NCI-H2029 treated with DMSO at 0.1 percent for 48 hours (cell line): ENCODE measurements at regions not wholly inside any gene's neighbourhood (a gene's known extent, or its start where the extent isn't known, plus 50 kb on each side); places are given as distances from the start of the nearest gene placed in this dataset.
A peak's percentile ranks its signal among the peaks of the same experiment; 100 is the strongest.
"Not testable (repeated sequence)": the region's sequence is repeated elsewhere in the genome, so short reads cannot be mapped to it uniquely, and the experiment has no call there.

Experiments used
- DNase-seq: peaks from one replicate; lab custom pipeline; 2025; lab: John Stamatoyannopoulos, UW

DNA sequence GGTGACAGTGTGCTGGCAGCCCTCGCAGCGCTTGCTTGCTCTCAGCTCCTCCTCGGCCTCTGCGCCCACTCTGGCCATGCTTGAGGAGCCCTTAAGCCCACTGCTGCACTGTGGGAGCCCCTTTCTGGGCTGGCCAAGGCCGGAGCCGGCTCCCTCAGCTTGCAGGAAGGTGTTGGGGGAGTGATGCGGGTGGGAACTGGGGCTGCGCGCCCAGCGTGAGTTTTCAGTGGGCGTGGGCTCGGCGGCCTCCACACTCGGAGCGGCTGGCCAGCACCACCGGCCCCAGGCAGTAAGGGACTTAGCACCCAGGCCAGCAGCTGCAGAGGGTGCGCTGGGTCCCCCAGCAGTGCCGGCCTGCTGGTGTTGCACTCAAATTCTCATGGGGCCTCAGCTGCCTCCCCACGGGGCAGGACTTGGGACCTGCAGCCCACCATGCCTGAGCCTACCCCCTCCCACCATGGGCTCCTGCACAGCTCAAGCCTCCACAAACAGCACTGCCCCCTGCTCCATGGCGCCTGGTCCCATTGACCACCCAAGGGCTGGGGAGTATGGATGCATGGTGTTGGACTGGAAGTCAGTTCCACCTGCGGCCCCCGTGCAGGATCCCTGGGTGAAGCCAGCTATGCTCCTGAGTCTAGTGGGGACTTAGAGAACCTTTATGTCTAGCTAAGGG lies 223.1 kb upstream of the PTPRD start:
- no peak for DNase-seq

GRCh38 chr9:10843151-10843550 lies 230.3 kb upstream of the PTPRD start:
- DNase-seq: no peak

DNA sequence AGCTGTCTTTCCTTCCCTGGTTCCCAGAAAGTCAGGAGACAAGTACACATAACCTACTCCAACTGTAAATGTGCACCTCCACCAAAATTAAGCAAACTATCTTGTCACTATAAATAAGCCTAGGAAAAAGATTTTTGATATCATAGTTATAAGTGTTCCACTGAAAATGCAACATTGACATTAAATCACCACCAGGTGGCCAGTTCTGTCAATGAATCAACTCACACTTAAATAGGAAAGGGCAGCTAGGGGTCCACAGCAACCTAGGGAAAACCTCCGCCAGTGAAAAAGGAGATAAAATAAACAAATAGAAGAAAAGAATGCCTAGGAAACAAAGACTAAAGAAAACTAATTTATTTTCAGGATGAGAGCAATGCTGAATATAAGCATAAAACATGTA lies 243.0 kb upstream of the PTPRD start:
- DNase-seq: no peak

- no peak for DNase-seq
Observed at GRCh38 chr9:10858817-10859216, 246.0 kb upstream of the PTPRD start.

- no peak for DNase-seq
Observed at GRCh38 chr9:10863476-10863875, 250.7 kb upstream of the PTPRD start.

- DNase-seq: no peak
Observed at GRCh38 chr9:10867194-10867593, 254.4 kb upstream of the PTPRD start.

- DNase-seq: no peak
Observed at GRCh38 chr9:10869687-10870086, 256.9 kb upstream of the PTPRD start.

- DNase-seq: no peak
Observed at GRCh38 chr9:10873999-10874398, 261.2 kb upstream of the PTPRD start.

DNA sequence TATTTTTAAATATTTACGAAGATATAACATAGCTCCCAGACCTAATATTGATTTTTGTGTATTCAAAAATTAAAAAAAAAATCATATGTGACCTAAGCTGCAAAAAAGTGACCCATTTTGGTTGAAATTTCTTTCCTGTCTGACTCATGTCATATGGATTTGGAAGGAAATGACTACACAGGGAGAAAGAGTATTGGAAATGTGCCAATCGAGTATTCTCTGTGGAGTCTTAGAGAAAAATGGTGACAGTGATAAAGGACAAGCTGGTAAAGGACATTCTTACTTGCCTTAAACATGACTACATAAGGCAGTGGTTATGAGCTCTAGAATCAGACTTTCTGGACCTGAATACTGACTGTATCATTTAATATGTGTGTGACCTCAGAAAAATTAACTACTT lies 262.9 kb upstream of the PTPRD start:
- no peak for DNase-seq

- DNase-seq: no peak
Observed at GRCh38 chr9:10876333-10876732, 263.5 kb upstream of the PTPRD start.

DNA sequence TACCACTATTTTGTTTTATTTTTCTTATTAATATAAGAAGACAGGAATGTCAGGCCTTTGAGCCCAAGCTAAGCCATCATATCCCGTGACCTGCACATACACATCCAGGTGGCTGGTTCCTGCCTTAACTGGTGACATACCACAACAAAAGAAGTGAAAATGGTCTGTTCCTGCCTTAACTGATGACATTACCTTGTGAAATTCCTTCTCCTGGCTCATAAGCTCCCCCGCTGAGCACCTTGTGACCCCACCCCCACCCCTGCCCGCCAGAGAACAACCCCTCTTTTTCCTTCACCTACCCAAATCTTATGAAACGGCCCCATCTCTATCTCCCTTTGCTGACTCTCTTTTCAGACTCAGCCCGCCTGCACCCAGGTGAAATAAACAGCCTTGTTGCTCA lies 277.5 kb upstream of the PTPRD start:
- DNase-seq: not testable (repeated sequence)

- no peak for DNase-seq
Observed at GRCh38 chr9:10899509-10899908, 286.7 kb upstream of the PTPRD start.

- DNase-seq: no peak
Observed at GRCh38 chr9:10903969-10904368, 291.2 kb upstream of the PTPRD start.

DNA sequence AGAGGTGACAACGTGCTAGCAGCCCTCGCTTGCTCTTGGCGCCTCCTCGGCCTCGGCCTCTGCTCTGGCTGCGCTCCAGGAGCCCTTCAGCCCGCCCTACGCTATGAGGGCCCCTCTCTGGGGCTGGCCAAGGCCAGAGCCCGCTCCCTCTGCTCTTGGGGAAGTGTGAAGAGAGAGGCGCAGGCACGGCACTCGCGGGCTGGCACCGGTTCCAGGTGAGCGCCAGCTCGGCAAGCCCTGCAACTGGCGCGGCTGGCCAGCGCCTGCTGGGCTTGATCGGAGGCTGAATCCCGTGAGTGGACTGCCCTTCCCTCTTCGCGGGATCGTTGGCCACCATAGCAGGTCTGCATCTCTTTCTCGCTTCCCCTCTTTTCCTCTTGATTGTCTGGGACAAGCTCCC lies 298.0 kb upstream of the PTPRD start:
- DNase-seq: peak; percentile 0

DNA sequence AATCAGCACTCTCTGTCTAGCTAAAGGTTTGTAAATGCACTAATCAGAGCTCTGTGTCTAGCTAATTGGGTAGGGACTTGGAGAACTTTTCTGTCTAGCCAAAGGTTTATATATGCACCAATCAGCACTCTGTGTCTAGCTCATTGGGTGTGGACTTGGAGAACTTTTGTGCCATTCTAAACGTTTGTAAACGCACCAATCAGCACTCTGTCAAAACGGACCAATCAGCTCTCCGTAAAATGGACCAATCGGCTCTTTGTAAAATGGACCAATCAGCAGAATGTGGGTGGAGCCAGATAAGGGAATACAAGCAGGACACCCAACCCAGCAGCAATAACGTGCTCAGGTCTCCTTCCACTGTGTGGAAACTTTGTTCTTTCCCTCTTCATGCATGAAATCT lies 298.6 kb upstream of the PTPRD start:
- DNase-seq: no peak

- no peak for DNase-seq
Observed at GRCh38 chr9:10917001-10917400, 304.2 kb upstream of the PTPRD start.

DNA sequence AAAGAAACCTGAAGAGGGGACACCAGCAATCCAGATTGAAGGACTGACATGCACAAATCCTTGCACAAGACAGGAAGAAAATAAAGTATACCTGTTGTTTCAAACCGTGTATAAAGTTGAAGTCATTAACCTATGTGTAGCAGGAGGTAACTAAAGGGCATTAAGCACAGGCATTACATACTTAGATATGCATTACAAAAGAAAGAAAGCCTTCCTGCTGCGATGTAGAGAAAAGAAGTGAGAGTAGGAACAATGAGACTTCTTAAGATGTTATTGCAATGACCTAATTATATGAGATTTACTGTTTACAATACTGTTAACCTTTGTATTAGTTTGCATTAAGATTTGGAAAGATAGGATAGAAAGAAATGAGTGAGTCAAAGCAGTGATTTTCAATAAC lies 308.9 kb upstream of the PTPRD start:
- DNase-seq: no peak

DNA sequence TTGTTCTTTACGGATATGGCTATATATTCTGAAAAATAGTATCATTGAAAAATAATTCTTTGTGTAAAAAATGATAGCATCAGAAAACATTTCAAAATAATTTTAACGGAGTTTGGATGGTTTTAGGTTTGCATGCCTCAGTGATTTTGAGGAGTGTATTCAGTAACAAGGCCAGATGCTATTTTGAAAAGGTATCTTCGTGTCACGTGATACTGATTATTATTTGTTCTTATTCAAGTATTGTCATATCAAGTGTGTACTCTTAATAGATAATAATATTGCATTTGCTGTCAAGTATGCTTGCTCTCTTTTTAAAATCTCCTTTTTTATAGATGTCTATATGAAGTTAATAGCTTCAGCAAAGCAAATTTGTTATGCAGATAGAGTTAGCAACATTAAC lies 313.1 kb upstream of the PTPRD start:
- no peak for DNase-seq

DNA sequence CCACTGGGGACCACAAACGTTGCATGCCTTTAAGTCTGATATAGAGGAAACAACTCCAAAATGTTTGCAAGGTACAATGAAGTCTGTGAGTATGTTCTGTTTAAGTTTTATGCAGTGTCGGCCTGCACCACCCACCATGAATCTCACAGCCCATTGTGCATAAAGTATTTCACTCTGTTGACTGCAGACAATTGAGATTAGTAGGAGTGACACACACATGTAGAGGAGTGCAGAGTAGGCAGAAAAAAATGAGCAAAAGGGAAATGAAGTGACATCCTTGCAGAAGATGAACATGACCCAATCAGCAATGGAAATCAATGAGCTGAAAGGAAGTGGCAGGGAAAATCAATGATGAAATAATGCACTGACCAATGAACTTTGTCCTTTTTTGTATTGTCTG lies 315.6 kb upstream of the PTPRD start:
- no peak for DNase-seq

- no peak for DNase-seq
Observed at GRCh38 chr9:10930081-10930480, 317.3 kb upstream of the PTPRD start.

DNA sequence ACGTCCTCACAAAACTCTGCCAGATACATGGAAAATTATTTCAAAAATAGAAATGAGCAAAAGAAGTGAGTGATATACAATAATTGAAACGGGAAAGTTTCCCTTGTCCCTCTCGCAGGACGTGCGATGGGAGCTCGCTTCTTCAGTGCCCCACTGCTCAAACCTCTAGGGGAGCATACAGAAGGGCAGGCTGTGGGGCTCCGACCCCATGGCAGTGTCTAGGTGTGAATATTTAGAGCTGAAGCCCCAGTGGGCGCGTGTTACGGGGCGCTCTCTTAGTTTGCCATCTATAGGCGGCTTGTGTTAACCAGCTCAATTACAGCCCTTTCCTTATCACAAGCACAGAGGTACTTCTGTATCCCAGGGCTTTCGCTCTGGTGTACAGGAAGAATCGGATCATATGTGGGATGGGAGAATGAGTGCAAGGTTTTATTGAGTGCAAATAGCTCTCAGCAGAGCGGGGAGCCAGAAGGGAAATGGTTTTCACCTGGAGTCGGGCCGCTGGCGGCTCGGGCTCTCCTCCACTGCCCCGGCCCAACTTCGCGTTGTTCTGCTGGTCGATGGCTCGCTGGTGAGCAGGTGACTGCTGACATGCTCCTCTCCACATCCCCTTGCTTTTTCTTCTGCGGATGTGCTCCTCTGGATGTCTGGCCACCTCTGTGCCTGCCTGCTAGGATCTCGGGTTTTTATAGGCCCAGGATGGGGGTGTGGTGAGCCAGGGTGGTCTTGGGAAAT lies 334.0 kb upstream of the PTPRD start:
- DNase-seq: no peak

DNA sequence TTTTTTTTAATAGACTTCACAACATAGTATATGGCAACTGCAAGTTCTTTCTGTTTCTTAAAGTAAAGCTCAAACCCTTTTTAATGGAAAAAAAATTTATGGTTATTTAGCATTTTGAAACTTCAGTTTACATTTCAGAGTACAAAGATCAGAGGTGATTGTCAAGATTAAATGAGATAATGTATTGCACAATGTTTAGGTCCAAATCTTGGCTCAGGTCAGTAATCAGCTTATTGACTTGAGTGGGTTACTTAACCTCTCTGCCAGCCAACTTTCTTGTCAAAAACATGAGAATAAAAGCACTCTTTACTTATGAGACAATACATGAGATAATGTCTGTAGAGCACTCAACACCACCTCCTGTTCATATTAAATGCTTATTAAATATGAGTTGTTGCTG lies 345.1 kb upstream of the PTPRD start:
- DNase-seq: no peak

GRCh38 chr9:10961883-10962282 lies 349.1 kb upstream of the PTPRD start:
- no peak for DNase-seq

DNA sequence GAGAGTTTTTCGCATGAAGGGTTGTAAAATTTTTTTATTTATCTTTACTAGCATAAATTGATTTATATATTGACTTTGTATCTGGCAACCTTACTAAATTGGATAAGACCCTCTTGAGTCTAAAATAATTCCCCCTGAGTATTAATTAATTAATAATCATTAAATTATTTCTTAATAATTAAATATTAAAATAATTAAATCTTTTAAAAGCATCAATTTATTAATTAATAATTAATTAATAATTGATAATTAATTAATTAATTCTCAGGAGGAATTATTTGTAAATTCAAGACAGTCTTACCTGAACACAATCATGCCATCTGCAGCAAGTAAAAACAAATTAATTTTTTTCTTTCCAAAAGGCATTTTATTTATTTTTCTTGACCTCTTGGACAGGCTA lies 370.4 kb upstream of the PTPRD start:
- no peak for DNase-seq
